Left lung (tissue), 4 donors: ENCODE measurements at regions not wholly inside any gene's neighbourhood (a gene's known extent, or its start where the extent isn't known, plus 50 kb on each side); places are given as distances from the start of the nearest gene placed in this dataset.

Experiments used
- ATAC-seq: fragments of 200-7000 bp; cut with Tn5 transposase; one replicate; pipeline ENCODE4 v1.9.1; 2020; ENCODE audit warnings: moderate library complexity
- DNase-seq, 4 donors: peaks; one replicate each; pipeline ENCODE4 v3.0.0-alpha.2; 2013 to 2020
- H3K27ac ChIP-seq, 2 donors: fragments of 200-600 bp; sonication (generic) in 1 of 2; one replicate each; pipeline versions ENCODE4 v1.5.0 to v1.8.0; 2020 to 2021
- H3K27me3 ChIP-seq, 2 donors: fragments of 200-600 bp; sonication (generic) in 1 of 2; one replicate each; pipeline versions ENCODE4 v1.5.0 to v1.8.0; 2020 to 2021
- H3K36me3 ChIP-seq, 2 donors: fragments of 200-600 bp; sonication (generic) in 1 of 2; one replicate each; pipeline versions ENCODE4 v1.5.0 to v1.8.0; 2020 to 2021
- H3K4me1 ChIP-seq, 2 donors: fragments of 200-600 bp; one replicate each; pipeline ENCODE4 v1.8.0; 2021
- H3K4me3 ChIP-seq, 2 donors: fragments of 200-600 bp; sonication (generic) in 1 of 2; one replicate each; pipeline versions ENCODE4 v1.5.0 to v1.8.0; 2020 to 2021; ENCODE audit warnings: mild to moderate bottlenecking in 1 of 2
- H3K9me3 ChIP-seq, 2 donors: fragments of 200-600 bp; sonication (generic) in 1 of 2; one replicate each; pipeline versions ENCODE4 v1.5.0 to v1.8.0; 2020 to 2021
- CTCF ChIP-seq, 2 donors: fragments of 200-600 bp; sonication (generic) in 1 of 2; IDR thresholded peaks; one replicate each; pipeline versions ENCODE4 v1.5.0 to v1.8.0; 2021; ENCODE audit warnings: antibody characterized with exemption in 2 of 2
- intact Hi-C, 2 donors: fragments of 100-400 bp; cut with DNase I; formaldehyde crosslinking; loops; one replicate each; pipeline versions ENCODE4 v1.11.2 to v1.14.2; 2022
- donor health status: DM: no; HTN: yes; CAD: no.
- donor health status: DM: no; HTN: no; CAD: no.

- Histone ChIP-seq H3K27me3 (no peaks in the 10 kb centered on the region), H3K4me1 (no peaks in the 10 kb centered on the region), H3K27ac (no peak overlapping the region), H3K4me3 (no peak overlapping the region), H3K36me3 (no peaks in the 10 kb centered on the region), H3K9me3 (no peaks in the 10 kb centered on the region)
- ATAC-seq (no peak), DNase-seq (no peak)
- no peak for TF ChIP-seq CTCF (IDR thresholded peaks at IDR 0.05)
- intact Hi-C loops = no loop called here
Observed at GRCh38 chr4:114271031-114271430, 291.6 kb upstream of the ARSJ start.

GRCh38 chr4:114272226-114272625, 292.8 kb upstream of the ARSJ start:
- Histone ChIP-seq H3K27ac (no peak overlapping the region), H3K36me3 (no peaks in the 10 kb centered on the region), H3K27me3 (no peaks in the 10 kb centered on the region), H3K4me1 (no peaks in the 10 kb centered on the region), H3K4me3 (no peak overlapping the region), H3K9me3 (no peaks in the 10 kb centered on the region)
- TF ChIP-seq CTCF (IDR thresholded peaks at IDR 0.05) = no peak
- ATAC-seq = peak; percentile 56
- intact Hi-C loops = no loop called here
- DNase-seq = no peak

GRCh38 chr4:114273238-114273637, 293.8 kb upstream of the ARSJ start:
- DNase-seq (no peak), ATAC-seq (no peak)
- Histone ChIP-seq H3K4me1 (no peaks in the 10 kb centered on the region), H3K4me3 (no peak overlapping the region), H3K36me3 (no peaks in the 10 kb centered on the region), H3K27me3 (no peaks in the 10 kb centered on the region), H3K27ac (no peak overlapping the region), H3K9me3 (no peaks in the 10 kb centered on the region)
- no peak for TF ChIP-seq CTCF (IDR thresholded peaks at IDR 0.05)
- intact Hi-C loops = no loop called here

- Histone ChIP-seq H3K27ac (no peak overlapping the region), H3K4me1 (no peaks in the 10 kb centered on the region), H3K36me3 (no peaks in the 10 kb centered on the region), H3K4me3 (no peak overlapping the region), H3K27me3 (no peaks in the 10 kb centered on the region), H3K9me3 (no peaks in the 10 kb centered on the region)
- no peak for DNase-seq
- no peak for TF ChIP-seq CTCF (IDR thresholded peaks at IDR 0.05)
- intact Hi-C loops = no loop called here
- ATAC-seq = no peak
Observed at GRCh38 chr4:114277690-114278089, 298.2 kb upstream of the ARSJ start.

- Histone ChIP-seq H3K27ac (no peak overlapping the region), H3K27me3 (no peaks in the 10 kb centered on the region), H3K4me3 (no peak overlapping the region), H3K36me3 (no peaks in the 10 kb centered on the region), H3K9me3 (no peaks in the 10 kb centered on the region), H3K4me1 (no peaks in the 10 kb centered on the region)
- DNase-seq (no peak), ATAC-seq (no peak)
- TF ChIP-seq CTCF (IDR thresholded peaks at IDR 0.05) = no peak
- intact Hi-C loops = no loop called here
Observed at GRCh38 chr4:114279066-114279465, 299.6 kb upstream of the ARSJ start.
